ENCODE measurements at regions not wholly inside any gene's neighbourhood (a gene's known extent, or its start where the extent isn't known, plus 50 kb on each side); places are given as distances from the start of the nearest gene placed in this dataset.

GRCh38 chr11:121368364-121369240 is 76.0 kb downstream of the SC5D start:
- TF ChIP-seq CTCF (IDR thresholded peaks at IDR 0.05) = no peak
- no peak for TF ChIP-seq USF2 (CRISPR knock-in tag; IDR thresholded peaks at IDR 0.05)
- TF ChIP-seq CREB1 (CRISPR knock-in tag; IDR thresholded peaks at IDR 0.05) = no peak
- no peak for TF ChIP-seq GABPB1 (CRISPR knock-in tag; IDR thresholded peaks at IDR 0.05)
- TF ChIP-seq TEAD4 (CRISPR knock-in tag; IDR thresholded peaks at IDR 0.05) = no peak

All from WTC11 (cell line).